ENCODE measurements at regions not wholly inside any gene's neighbourhood (a gene's known extent, or its start where the extent isn't known, plus 50 kb on each side); places are given as distances from the start of the nearest gene placed in this dataset.

- TF ChIP-seq EZH2phosphoT487 (IDR thresholded peaks at IDR 0.05; ENCODE audit: borderline replicate concordance) (no peak), SIN3A (IDR thresholded peaks at IDR 0.05; ENCODE audit: low read depth) (no peak), ELF1 (IDR thresholded peaks at IDR 0.05; ENCODE audit: borderline replicate concordance, low read depth) (no peak)
These were observed 55.0 kb upstream of the SNCAIP start (continued) for GRCh38 chr5:122257000-122257399.

GRCh38 chr5:122258241-122258640 lies 53.8 kb upstream of the SNCAIP start:
- DNase-seq (ENCODE audit: low read depth, low spot score), result no peak
- POLR2A ChIA-PET, result no interaction called here
- TF ChIP-seq ZFX (IDR thresholded peaks at IDR 0.05) (no peak), SIN3A (IDR thresholded peaks at IDR 0.05; ENCODE audit: low read depth) (no peak), CBX3 (IDR thresholded peaks at IDR 0.05; ENCODE audit: low read depth) (no peak), FOSL1 (IDR thresholded peaks at IDR 0.05; ENCODE audit: low read depth) (no peak), EZH2 (IDR thresholded peaks at IDR 0.05) (no peak), EZH2phosphoT487 (IDR thresholded peaks at IDR 0.05; ENCODE audit: borderline replicate concordance) (no peak), REST (IDR thresholded peaks at IDR 0.05; ENCODE audit: low read depth) (no peak), ZBTB33 (IDR thresholded peaks at IDR 0.05; ENCODE audit: extremely low read depth, insufficient replicate concordance, low read length) (no peak), CEBPB (IDR thresholded peaks at IDR 0.05; ENCODE audit: low read depth) (no peak), EGR1 (IDR thresholded peaks at IDR 0.05; ENCODE audit: low read depth) (no peak), TCF7L2 (IDR thresholded peaks at IDR 0.05; ENCODE audit: borderline replicate concordance, extremely low read depth, insufficient read depth, insufficient read length) (no peak), ELF1 (IDR thresholded peaks at IDR 0.05; ENCODE audit: borderline replicate concordance, low read depth) (no peak), POLR2AphosphoS5 (IDR thresholded peaks at IDR 0.05; ENCODE audit: low read depth, low read length) (no peak), JUND (IDR thresholded peaks at IDR 0.05) (no peak), POLR2A (IDR thresholded peaks at IDR 0.05; ENCODE audit: borderline replicate concordance, extremely low read depth, insufficient read depth, insufficient read length) (no peak), SP1 (IDR thresholded peaks at IDR 0.05; ENCODE audit: low read depth) (no peak), ZNF274 (IDR thresholded peaks at IDR 0.05; ENCODE audit: low read depth, low read length) (no peak), YY1 (IDR thresholded peaks at IDR 0.05; ENCODE audit: extremely low read depth, insufficient replicate concordance, low read depth, low read length) (no peak), CTCF (IDR thresholded peaks at IDR 0.05 in 2 of 3, conservative IDR thresholded peaks at IDR 0.05 in 1 of 3; ENCODE audit: borderline replicate concordance in 1 of 3, insufficient read depth in 1 of 3, low read depth in 2 of 3, low read length in 2 of 3) (no peak), ATF3 (IDR thresholded peaks at IDR 0.05) (no peak)
- H3K9ac ChIP-seq (ENCODE audit: low read length), result no peak overlapping the region
- no peak overlapping the region for H2AFZ ChIP-seq (ENCODE audit: low read depth, low read length, poor library complexity, severe bottlenecking)
- no peak overlapping the region for H3K4me2 ChIP-seq (ENCODE audit: low read length)
- no peak overlapping the region for H3K27ac ChIP-seq (ENCODE audit: low read depth, low read length)
- peaks cover 0 to 5% of the 10 kb centered on the region in 2 experiments; a peak in 1 of 4 replicates for H3K9me3 ChIP-seq (ENCODE audit: control insufficient read depth in 1 of 2, insufficient read depth in 1 of 2, low read depth in 1 of 2, low read length in 2 of 2)
- H3K4me1 ChIP-seq (ENCODE audit: control insufficient read depth in 1 of 2, insufficient read depth in 2 of 2, low read length in 2 of 2), result no peaks in the 10 kb centered on the region
- no peaks in the 10 kb centered on the region for H3K79me2 ChIP-seq (ENCODE audit: insufficient read depth, low read length)
- H3K27me3 ChIP-seq (ENCODE audit: insufficient read depth, low read length), result no peaks in the 10 kb centered on the region
- intact Hi-C loops (cut with micrococcal nuclease), result no loop called here
- H4K20me1 ChIP-seq (ENCODE audit: insufficient read depth), result no peaks in the 10 kb centered on the region
- CTCF ChIA-PET, result no interaction called here
- no peak overlapping the region for H3K4me3 ChIP-seq (replicated peaks in 1 of 2; ENCODE audit: low read depth in 1 of 2, low read length in 2 of 2)
- RAD21 ChIA-PET (ENCODE audit: low non-redundant PET in 1 of 2, low total read pairs in 2 of 2, uncharacterized antibody in 2 of 2, unreplicated experiment in 2 of 2), result no interaction called here
- no peaks in the 10 kb centered on the region for H3K9me2 ChIP-seq (ENCODE audit: insufficient read depth)
- no peak for ATAC-seq
- BruUV-seq (replicated peaks), result no TSS peak
- H3K36me3 ChIP-seq (ENCODE audit: control insufficient read depth in 1 of 2, insufficient read depth in 2 of 2, low read length in 2 of 2), result no peaks in the 10 kb centered on the region

All from HCT116 (cell line).